HG03469 (cell line): ENCODE measurements at regions not wholly inside any gene's neighbourhood (a gene's known extent, or its start where the extent isn't known, plus 50 kb on each side); places are given as distances from the start of the nearest gene placed in this dataset.
"Not testable (repeated sequence)": the region's sequence is repeated elsewhere in the genome, so short reads cannot be mapped to it uniquely, and the experiment has no call there.

Source experiments
- ATAC-seq: cut with Tn5 transposase; IDR thresholded peaks from one replicate; pipeline ENCODE4 v1.9.1; 2021; ENCODE audit warnings: mild to moderate bottlenecking, moderate library complexity, moderate number of reproducible peaks; ENCODE audit not compliant: unreplicated experiment

DNA sequence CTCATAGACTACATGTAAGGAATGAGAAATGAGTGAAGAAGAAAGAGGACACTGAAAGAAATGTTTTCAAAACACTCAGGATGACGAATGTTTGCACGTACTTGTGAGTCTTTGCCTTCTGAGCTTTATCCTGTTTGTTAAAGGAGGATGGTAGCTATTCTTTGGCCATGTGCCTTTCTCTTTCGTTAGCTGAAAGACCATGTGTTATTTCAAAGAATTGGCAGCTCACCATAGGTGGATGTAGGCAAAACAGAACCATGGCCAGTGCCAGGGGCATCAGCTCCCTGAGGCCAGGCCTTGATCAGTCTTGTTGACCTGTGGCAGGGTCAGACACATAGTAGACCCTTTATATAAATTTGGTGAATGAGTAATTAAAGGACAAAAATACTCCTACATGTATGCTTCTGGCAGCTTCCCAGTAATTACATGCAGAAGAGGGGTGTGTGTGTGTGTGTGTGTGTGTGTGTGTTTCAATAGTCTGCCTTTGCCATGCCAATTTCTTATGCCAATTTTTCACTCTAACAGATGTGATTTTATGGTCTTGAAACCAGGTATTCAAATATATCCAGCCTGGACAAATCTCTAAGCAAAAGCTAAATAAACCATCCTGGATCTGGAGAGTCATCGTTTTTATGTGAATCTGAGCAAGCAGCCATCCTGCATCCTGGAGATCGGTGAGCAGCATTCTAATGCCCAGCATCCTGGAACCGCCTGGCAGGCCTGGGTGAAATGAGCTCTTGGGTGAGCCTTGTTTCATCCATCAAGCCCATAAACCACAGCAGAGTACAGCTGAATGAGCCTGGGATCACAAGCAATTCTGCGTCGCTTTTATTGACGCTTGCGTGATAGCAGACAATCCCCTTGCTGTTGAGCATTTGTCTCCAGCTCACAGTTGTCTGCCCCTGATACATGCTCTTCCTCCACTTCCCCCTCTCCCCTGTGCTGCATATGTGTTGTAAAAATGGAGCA lies 475.4 kb downstream of the MED10 start:
- ATAC-seq, result no peak

DNA sequence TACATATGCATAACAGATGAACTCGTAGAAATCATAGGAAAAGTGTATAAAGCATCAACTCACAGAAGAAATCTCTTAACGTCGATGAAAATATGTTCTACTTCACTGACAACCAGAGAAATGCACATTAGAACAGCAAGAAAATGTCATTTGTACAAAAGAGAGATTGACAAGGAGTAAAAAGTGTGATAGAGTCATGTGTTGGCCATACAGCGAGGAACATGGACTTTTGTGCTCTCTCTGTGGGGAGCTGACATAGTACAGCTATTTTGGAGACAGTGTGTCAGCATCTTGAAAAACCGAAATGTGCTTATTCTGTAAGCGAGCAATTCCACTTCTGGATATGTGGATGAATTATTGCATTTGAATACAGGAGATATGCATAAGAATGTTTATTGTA lies 477.9 kb downstream of the ICE1 start:
- no peak for ATAC-seq

DNA sequence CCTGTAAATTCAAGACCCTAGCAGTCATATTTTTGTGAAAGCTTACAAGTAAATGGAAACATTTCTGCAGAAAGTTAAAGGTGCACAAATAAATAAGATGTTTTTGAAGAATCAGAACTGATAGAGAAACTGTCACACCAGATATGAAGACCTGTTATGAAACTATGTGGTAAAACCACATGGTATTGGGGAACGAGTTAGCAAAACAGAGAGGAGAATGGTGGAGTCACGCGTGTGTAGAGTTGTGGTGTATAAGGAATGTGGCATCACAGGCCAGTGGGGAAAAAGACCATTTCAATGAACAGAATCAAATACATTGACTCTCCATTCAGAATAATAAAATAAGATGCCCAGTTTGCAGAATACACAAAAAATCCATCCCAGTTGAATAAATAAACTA lies 477.2 kb downstream of the ICE1 start:
- no peak for ATAC-seq

DNA sequence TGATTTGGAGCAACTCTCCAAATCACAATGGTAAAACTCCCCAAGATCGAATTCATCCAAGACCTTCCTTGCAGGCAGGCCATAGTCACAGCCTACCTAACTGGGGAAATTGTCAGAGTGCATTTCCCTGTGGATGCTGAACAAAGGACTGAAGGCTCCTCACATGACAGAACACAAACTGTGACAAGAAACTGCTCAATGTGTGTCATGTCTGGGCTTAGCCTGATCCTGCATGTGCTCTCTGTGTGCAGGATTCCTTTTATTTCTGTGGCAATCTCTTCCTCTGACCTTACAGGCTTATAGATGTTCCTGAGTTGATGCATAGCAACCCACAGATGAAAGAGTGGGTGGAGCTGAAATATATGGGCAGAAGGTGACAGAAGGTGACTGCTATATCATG lies 465.8 kb downstream of the ICE1 start:
- ATAC-seq, result no peak

DNA sequence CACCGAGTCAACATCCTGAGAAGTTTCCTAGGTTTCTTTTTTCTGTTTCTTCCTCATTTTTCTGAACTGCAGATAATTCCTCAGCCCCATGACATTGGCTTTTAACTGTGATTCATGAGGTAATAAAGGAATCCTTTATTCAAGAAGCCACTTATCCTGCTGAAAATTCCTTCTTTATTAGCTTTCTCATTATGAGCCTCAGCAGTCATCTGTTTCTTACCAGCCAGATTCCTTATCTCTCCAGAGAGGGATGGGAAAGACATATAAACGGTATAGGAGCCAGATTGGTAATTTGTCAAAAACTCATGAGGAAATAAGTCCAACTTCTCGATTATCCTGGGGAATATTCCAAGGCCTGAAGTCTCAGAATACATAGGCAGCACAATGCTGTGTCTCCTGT lies 465.4 kb downstream of the ICE1 start:
- ATAC-seq, result no peak

DNA sequence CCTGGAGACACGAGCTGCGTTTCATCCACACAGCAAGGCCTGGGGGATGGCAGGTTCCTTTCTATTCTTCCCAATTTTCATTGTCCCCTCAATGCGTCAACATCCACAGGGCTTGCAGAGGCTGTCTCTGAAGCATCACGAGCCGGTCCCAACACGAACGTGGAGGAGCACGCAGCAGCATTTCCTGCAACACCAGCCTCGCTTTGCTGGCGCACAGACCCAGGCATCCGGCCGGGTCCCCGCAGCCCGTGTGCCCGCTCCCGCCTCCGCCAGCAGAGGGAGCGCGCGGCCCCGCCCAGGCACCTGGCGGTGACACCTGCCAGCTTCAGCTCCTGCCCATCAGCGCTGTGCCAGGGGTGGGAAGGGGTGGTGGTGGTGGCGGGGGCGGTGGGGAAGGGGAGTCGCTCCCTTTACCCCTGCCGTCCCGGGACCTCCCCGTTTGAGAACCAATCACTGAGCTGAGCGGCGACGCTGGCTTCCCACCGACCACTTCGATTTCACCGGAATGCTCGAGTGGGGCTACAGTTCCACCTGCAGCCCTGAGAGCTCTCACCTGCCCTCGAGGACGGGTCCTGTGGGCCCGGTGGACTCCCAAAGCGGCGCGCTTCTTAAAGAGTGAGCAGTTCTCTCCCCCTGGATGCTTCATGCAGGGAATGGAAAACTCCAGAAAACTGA lies 464.5 kb downstream of the ICE1 start:
- peak; percentile 66 for ATAC-seq

DNA sequence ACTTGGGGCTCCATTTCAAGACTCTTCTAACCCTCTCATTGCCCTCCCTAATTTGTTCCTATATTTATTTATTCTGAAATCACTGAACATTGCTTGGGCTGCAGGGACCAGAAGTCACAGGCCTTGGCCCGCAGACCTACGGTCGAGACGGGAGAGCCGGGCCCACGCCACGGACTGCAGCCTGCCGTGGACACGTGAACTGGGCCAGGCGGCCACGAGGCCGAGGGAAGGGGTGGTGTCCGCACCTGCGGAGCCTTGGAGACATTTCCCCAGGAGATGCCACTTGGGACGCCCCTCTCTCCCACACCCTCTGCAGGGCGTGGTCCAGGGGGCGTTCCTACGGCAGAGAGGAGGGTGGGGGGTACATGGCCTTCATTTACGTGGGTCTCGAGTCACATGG lies 463.9 kb downstream of the ICE1 start:
- ATAC-seq, result no peak

DNA sequence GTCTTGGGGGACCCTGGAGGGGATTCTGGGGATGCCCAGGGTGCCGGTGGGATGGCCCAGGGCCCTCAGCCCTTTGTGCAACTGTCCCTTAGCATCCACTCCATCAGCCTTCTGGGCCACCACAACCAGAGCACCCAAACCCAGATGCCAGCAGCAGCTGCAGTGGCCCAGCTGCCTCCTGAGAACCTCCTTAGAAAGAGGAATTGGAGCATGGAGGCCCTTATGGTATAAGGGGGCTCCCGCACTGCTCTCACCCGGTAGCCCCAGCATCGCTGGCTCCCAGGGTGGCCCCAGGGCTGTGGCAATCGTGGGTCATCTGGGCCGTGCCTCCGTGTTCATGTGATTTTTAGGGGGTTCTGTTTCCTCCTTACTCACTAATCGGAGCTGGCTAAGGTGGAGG lies 463.3 kb downstream of the ICE1 start:
- ATAC-seq, result no peak

DNA sequence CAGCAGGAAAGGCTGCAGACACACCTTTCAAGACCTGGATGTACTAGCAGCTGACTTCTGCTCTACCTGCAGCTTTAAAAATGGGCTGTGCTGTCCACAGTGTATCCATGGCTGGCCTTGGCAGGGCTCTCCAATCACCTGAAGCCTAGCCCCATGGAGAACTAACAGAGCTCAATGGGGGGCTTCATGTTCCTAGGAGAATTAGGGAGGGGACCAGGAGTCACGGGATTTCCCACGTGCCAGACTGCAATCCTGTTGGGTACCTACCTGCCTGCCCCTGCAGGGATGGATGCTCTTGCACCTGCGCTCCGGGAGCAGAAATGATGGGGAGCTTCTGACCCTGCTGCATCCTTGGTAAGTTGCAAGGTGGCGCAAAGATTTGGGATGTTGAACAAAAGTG lies 462.1 kb downstream of the ICE1 start:
- ATAC-seq, result no peak

DNA sequence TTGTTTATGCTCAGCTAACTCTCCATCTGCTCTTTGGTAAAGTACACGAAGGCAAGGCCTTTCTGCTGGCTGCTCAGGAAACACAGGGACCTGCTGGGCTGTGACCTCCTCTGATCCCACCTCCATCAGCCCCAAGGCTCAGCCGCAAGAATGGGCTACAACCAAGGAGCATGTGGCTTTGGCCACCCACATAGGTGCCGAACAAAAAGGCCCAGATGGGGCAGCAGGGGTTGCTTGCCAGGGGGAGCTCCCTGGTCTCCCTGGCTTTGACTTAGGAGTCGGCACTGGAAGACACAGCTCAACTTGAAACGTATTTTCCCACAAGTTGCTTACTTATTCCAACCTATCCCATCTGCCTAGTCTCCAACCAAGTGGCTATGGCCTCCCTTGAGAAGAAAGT lies 461.1 kb downstream of the ICE1 start:
- no peak for ATAC-seq

DNA sequence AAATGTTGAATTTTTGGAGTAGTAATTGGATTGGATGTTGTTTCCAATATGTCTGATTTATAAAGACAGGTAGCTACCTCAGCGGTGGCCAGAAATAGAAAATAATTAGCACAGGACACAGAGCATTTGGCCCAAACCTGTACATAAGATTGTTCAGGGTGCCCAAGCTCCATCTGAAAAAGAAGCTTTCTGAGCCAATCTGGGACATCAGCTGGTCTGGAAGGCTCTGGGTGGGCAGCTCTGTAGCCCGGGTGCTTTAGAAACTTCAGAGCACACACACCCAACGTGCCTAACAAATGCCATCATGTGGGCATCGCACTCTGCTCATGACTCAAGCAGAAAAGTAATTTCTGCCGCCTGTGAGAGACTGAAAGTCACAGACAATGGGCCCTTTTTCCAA lies 460.7 kb downstream of the ICE1 start:
- no peak for ATAC-seq

DNA sequence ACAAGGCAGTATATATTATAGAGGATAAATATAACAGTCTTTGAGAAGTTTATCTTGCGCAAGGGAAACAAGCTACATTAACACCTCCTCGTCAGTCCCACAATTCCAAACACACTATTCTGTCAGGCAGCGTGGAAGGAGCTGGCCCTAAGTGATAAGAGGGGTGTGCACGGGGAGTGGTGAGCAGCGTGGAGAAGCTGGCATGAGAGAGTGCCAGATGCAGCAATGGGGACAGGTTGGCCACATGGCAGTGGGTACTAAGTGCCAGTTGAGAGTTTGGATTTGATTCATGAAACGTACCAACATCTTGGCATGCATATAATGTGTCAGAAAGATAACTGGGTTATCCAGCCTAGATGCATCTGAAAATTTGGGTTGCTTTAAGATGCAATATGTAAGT lies 460.2 kb downstream of the ICE1 start:
- no peak for ATAC-seq

DNA sequence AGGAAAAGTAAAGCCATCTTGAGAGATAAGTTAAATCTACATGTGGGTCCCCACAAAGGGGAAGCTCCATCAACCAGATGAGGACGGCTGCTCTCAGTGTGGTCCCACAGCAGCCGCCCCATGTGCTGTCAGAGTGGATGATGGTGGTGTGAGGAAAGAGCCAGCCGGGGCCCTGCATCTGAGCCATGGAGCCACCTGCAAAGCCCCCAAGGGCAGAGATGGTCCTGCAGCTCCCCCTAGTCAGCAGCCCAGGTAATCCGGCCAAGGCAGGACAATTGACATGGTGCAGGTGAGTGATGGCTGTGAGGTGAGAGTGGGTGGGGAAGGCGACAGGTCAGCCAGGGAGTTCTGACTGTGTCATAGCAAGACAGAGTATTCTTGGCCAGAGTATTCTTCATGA lies 458.8 kb downstream of the ICE1 start:
- no peak for ATAC-seq

DNA sequence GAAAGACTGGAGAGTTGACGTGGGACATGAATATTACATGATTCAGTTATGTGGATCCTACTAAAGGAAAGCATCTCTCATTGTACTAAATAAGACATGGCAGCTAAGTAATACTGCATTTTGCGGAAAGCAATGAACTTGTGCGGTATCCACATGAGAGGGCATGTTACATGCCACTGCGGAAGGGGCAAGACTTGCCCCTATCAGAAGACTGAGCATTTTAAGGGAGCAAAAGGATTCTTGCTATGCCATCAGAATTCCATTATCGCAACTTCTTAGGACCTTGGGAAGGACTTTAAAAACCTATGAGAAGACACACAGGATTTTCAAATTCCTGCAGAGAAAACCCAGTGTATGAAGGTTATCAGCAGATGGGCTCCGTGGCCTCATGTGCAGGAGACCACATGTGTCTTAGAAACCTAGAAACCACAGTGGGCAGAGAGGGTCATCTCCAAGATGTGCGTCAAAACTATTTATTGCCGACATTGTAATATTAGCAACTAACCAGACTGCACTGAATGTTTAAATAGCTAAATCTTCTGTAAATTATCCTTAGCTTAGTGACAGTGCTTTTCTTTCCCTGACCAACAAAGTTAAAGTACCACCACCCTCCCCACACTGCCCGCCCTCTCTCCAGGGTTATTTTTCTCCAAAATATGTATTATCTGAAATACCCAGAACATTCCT lies 457.7 kb downstream of the ICE1 start:
- no peak for ATAC-seq

DNA sequence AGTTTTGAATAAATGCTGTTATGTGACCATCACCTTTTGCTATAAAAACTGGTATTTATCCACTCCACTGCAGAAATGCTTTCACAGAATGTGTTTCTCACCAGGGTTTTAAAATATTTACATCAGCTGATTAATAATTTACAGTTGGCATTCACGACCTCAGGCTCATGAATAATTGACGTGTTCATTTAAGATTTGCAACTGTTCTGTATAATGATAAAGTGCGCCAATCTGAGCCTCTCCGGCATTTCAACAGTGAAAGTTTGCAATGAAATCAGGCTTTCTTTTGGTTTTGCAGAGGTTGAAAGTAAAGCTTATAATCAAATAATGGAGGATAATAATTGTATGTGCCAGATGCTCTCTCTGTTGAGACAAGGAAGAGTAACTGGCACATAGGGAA lies 434.9 kb downstream of the ICE1 start:
- no peak for ATAC-seq

DNA sequence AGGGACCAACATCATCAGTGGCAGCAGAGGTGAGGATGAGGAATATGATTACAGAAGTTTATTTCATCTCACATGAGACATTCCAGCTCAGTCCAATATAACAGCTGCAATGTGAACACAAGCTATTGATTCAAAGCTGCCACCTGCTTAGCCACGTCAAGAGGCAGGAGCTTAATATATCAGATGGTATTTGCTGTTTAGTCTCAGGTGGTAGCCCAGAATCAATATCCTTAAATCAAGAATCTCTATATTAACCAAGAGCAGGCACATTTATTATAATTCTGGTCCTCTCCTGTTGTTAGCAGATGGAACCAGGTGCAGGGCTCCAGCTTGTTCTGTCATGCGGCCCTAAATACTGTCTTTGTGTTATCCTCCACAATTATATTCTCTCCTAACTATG lies 431.6 kb downstream of the ICE1 start:
- no peak for ATAC-seq

DNA sequence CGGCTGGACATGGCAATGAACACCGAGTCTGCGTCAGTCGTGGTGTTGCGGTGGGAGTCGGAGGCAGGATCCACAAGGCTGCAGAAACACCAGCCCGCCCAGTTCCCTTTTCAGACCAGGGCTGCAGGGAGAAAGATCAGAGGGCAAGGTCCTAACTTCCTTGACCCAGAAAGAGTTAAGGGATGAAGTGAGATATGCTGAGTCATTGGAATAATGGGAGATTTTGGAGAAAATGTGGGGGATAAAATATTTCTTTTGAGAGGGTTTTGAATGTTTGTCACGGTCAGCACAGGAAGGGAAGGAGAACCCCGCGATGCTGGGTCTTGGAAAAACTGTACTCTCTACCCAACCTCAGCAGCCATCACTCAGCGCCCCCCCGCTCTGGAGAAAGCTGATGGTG lies 416.0 kb downstream of the ICE1 start:
- ATAC-seq, result no peak

DNA sequence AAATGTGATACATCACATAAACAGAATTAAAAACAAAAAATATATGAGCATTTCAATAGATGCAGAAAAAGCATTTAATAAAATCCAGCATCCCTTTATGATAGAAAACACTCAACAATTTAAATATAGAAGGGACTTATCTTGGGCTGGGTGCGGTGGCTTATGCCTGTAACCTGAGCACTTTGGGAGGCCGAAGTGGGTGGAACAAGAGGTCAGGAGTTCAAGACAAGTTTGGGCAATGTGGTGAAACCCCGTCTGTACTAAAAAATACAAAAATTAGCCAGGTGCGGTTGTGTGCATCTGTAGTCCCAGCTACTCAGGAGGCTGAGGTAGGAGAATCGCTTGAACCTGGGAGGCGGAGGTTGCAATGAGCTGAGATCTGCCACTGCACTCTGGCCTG lies 409.1 kb downstream of the ICE1 start:
- ATAC-seq, result not testable (repeated sequence)

DNA sequence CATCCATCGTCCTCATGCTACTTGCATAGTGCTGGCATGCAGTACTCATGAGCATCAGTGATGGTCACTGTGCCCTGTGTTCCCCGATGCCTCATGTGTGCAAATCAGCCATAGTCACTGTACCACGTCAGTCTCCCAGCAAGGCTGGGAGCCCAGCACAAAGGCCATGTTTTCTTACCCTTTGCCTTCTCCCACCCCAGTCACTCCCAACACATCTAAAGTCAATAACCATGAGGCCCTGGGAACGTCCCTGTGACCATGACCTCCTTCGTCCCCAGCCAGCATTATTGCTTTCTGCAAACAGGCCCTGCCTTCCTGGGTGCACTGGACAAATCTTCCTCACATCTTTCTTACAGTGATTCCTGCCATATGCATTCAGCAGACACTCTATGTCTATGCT lies 406.1 kb downstream of the ICE1 start:
- no peak for ATAC-seq

DNA sequence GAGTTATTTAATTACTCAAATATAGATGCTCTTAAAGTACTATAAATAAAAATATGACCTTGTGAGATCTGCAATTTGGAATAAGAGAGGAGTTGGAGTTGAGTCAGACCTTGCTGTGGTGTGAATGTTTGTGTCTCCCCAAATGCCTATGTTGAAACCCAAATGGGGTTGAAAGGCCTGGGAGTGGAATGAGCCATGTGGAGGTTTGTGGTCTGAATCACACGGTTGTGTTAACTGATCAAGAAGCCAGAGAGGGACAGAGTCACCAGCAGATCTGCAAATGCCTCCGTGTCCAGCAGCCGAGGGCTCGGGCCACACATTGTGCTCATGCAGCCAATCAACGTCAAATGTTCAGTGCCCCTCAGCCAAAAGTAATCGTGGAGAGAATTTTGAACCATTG lies 404.4 kb downstream of the ICE1 start:
- ATAC-seq, result no peak

DNA sequence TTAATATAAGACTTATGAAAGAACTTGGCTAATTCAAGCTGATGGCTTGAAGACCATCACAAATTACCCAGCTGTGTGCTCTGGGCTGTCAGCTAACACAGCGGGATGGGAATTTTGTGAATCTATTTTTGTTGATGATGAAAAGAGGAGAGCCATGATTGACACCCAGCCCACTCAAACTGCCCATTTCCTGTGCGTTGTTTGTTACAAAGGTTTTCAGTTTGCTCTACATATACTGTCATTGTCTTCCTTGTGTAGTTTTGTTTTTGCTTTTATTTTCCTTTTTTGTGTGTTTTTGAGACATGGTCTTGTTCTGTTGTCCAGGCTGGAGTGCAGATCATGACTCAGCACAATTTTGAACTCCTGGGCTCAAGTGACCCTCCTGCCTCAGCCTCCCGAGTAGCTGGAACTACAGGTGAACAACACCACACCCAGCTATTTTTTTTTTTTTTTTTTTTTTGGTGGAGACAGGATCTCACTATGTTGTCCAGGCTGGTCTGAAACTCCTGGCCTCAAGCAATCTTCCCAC lies 400.3 kb downstream of the ICE1 start:
- ATAC-seq, result no peak

DNA sequence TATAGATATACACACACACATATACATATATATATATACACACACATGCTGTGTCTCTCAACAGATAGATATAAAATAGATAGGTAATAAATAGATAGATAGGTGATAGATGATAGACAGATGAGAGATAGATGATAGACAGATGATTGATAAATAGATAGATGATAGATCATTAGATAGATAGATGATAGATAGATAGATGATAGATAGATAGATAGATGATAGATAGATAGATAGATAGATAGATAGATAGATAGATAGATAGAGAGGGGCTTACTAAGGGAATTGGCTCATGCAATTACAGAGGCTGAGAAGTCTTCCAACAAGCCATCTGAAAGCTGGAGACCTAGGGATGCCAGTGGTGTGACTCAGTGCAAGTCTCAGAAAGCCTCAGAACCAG lies 394.5 kb downstream of the ICE1 start:
- ATAC-seq, result no peak
